ENCODE measurements at regions not wholly inside any gene's neighbourhood (a gene's known extent, or its start where the extent isn't known, plus 50 kb on each side); places are given as distances from the start of the nearest gene placed in this dataset.
A peak's percentile ranks its signal among the peaks of the same experiment; 100 is the strongest.

GRCh38 chr4:81531410-81531809 lies 59.7 kb upstream of the RASGEF1B start:
- no peak overlapping the region for H3K4me3 ChIP-seq (ENCODE audit: low read length)
- H3K27me3 ChIP-seq (ENCODE audit: control insufficient read depth, insufficient read depth, low read length, poor library complexity, severe bottlenecking) = no peaks in the 10 kb centered on the region
- DNase-seq = no peak
- no peaks in the 10 kb centered on the region for H3K36me3 ChIP-seq (ENCODE audit: control insufficient read depth, insufficient read depth, low read length)
- peaks cover 12% of the 10 kb centered on the region for H3K4me1 ChIP-seq (ENCODE audit: control insufficient read depth, insufficient read depth, low read length)
- peaks cover 13% of the 10 kb centered on the region for H3K27me3 Mint-ChIP-seq (ENCODE audit: insufficient read depth)
- H3K9me3 ChIP-seq (ENCODE audit: control insufficient read depth, low read length) = peaks cover 26% of the 10 kb centered on the region
- TF ChIP-seq CTCF (conservative IDR thresholded peaks at IDR 0.05) = peak; percentile 42
- 33 to 71% methylated on average over 1 to 2 of the region's 2 CpGs for WGBS, 2 experiments (ENCODE audit: insufficient coverage in 1 of 2, insufficient read length in 1 of 2)
- no peak overlapping the region for H3K9ac ChIP-seq (ENCODE audit: extremely low read depth, low read length, poor library complexity, severe bottlenecking)
- peaks cover 5% of the 10 kb centered on the region for H3K9me3 Mint-ChIP-seq
- peaks cover 25% of the 10 kb centered on the region for H3K4me1 Mint-ChIP-seq
- H3K36me3 Mint-ChIP-seq (ENCODE audit: low read depth) = no peaks in the 10 kb centered on the region
- H3K27ac Mint-ChIP-seq = no peak overlapping the region
- H3K27ac ChIP-seq (ENCODE audit: low read depth, low read length) = no peak overlapping the region
- no peak overlapping the region for H3K4me3 Mint-ChIP-seq

- no peaks in the 10 kb centered on the region for H3K36me3 ChIP-seq (ENCODE audit: control insufficient read depth, insufficient read depth, low read length)
- 78 to 100% methylated on average over 1 to 3 of the region's 3 CpGs for WGBS, 2 experiments (ENCODE audit: insufficient coverage in 1 of 2, insufficient read length in 1 of 2)
- peaks cover 29% of the 10 kb centered on the region for H3K9me3 ChIP-seq (ENCODE audit: control insufficient read depth, low read length)
- no peaks in the 10 kb centered on the region for H3K27me3 ChIP-seq (ENCODE audit: control insufficient read depth, insufficient read depth, low read length, poor library complexity, severe bottlenecking)
- H3K4me3 ChIP-seq (ENCODE audit: low read length) = peak overlapping the region; percentile 0
- Mint-ChIP-seq H3K4me3 (no peak overlapping the region), H3K27ac (no peak overlapping the region), H3K36me3 (ENCODE audit: low read depth) (no peaks in the 10 kb centered on the region), H3K4me1 (peaks cover 30% of the 10 kb centered on the region), H3K9me3 (peaks cover 3% of the 10 kb centered on the region), H3K27me3 (ENCODE audit: insufficient read depth) (peaks cover 15% of the 10 kb centered on the region)
- DNase-seq = no peak
- no peak overlapping the region for H3K27ac ChIP-seq (ENCODE audit: low read depth, low read length)
- peaks cover 12% of the 10 kb centered on the region for H3K4me1 ChIP-seq (ENCODE audit: control insufficient read depth, insufficient read depth, low read length)
- no peak for TF ChIP-seq CTCF (conservative IDR thresholded peaks at IDR 0.05)
- H3K9ac ChIP-seq (ENCODE audit: extremely low read depth, low read length, poor library complexity, severe bottlenecking) = no peak overlapping the region
These were observed 57.3 kb upstream of the RASGEF1B start for GRCh38 chr4:81528979-81529378.

GRCh38 chr4:81528200-81528599 lies 56.5 kb upstream of the RASGEF1B start:
- Histone ChIP-seq H3K27me3 (ENCODE audit: control insufficient read depth, insufficient read depth, low read length, poor library complexity, severe bottlenecking) (no peaks in the 10 kb centered on the region), H3K27ac (ENCODE audit: low read depth, low read length) (no peak overlapping the region), H3K36me3 (ENCODE audit: control insufficient read depth, insufficient read depth, low read length) (no peaks in the 10 kb centered on the region), H3K4me1 (ENCODE audit: control insufficient read depth, insufficient read depth, low read length) (peaks cover 12% of the 10 kb centered on the region), H3K9me3 (ENCODE audit: control insufficient read depth, low read length) (peaks cover 22% of the 10 kb centered on the region), H3K9ac (ENCODE audit: extremely low read depth, low read length, poor library complexity, severe bottlenecking) (no peak overlapping the region), H3K4me3 (ENCODE audit: low read length) (peak overlapping the region; percentile 36)
- no peak overlapping the region for H3K27ac Mint-ChIP-seq
- WGBS, 2 experiments (ENCODE audit: insufficient coverage in 1 of 2, insufficient read length in 1 of 2) = 94 to 98% methylated on average over 2 of the region's 2 CpGs
- H3K36me3 Mint-ChIP-seq (ENCODE audit: low read depth) = no peaks in the 10 kb centered on the region
- H3K4me3 Mint-ChIP-seq = no peak overlapping the region
- no peak for DNase-seq
- no peak for TF ChIP-seq CTCF (conservative IDR thresholded peaks at IDR 0.05)
- peaks cover 32% of the 10 kb centered on the region for H3K4me1 Mint-ChIP-seq
- peaks cover 15% of the 10 kb centered on the region for H3K27me3 Mint-ChIP-seq (ENCODE audit: insufficient read depth)
- H3K9me3 Mint-ChIP-seq = peaks cover 3% of the 10 kb centered on the region
